CD4-positive, alpha-beta T cell (primary cell): ENCODE measurements at regions not wholly inside any gene's neighbourhood (a gene's known extent, or its start where the extent isn't known, plus 50 kb on each side); places are given as distances from the start of the nearest gene placed in this dataset.

ENCODE experiments used
- ATAC-seq: fragments of 200-7000 bp; cut with Tn5 transposase; one replicate; pipeline ENCODE4 v1.10.0; 2022; ENCODE audit warnings: mild to moderate bottlenecking; ENCODE audit not compliant: poor library complexity
- CTCF ChIA-PET: fragments of 350-600 bp; sonication (Branson Sonifier 250); formaldehyde crosslinking; loops from one replicate; lab custom pipeline; 2021; ENCODE audit warnings: antibody characterized with exemption, inconsistent platforms; lab: Charles Lee
- POLR2A ChIA-PET: fragments of 350-600 bp; sonication (Branson Sonifier 250); formaldehyde crosslinking; loops from one replicate; lab custom pipeline; 2021; ENCODE audit warnings: antibody characterized with exemption, inconsistent platforms; lab: Charles Lee
- DNase-seq, 14 experiments: peaks; one replicate each; pipeline ENCODE4 v3.0.0-alpha.2; 2013 to 2020; ENCODE audit warnings: mixed read lengths in 2 of 14
- H3K27ac ChIP-seq, 2 donors: one replicate each; pipeline versions ENCODE4 v1.5.1 to v1.7.0; 2013; ENCODE audit warnings: low read length in 2 of 2, low read depth in 1 of 2, mild to moderate bottlenecking in 1 of 2
- H3K27me3 ChIP-seq, 2 experiments: 1 replicate in 1 of 2; 2 replicates in 1 of 2; pipeline versions ENCODE4 v1.6.1 to v1.7.0; 2013; ENCODE audit warnings: low read length in 2 of 2, control low read depth in 1 of 2, mild to moderate bottlenecking in 1 of 2, moderate library complexity in 1 of 2; ENCODE audit not compliant: insufficient read depth in 2 of 2, control insufficient read depth in 1 of 2
- H3K36me3 ChIP-seq: one replicate; pipeline ENCODE4 v1.6.1; 2013; ENCODE audit warnings: low read length, control low read depth; ENCODE audit not compliant: insufficient read depth
- H3K4me1 ChIP-seq: one replicate; pipeline ENCODE4 v1.6.1; 2013; ENCODE audit warnings: low read length, control low read depth; ENCODE audit not compliant: insufficient read depth
- H3K4me3 ChIP-seq: one replicate; pipeline ENCODE4 v1.5.1; 2013; ENCODE audit warnings: mild to moderate bottlenecking, low read length, moderate library complexity
- H3K9me3 ChIP-seq, 2 experiments: 1 replicate in 1 of 2; 2 replicates in 1 of 2; pipeline versions ENCODE4 v1.6.1 to v1.7.0; 2013; ENCODE audit warnings: low read length in 2 of 2, mild to moderate bottlenecking in 2 of 2, control low read depth in 1 of 2, moderate library complexity in 1 of 2; ENCODE audit not compliant: control insufficient read depth in 1 of 2, insufficient read depth in 1 of 2
- H3K27ac Mint-ChIP-seq: one replicate; pipeline ENCODE4 v1.8.0; 2020; ENCODE audit warnings: mixed read lengths
- H3K27me3 Mint-ChIP-seq: one replicate; pipeline ENCODE4 v1.8.0; 2021; ENCODE audit warnings: mixed read lengths
- H3K36me3 Mint-ChIP-seq: one replicate; pipeline ENCODE4 v1.8.0; 2021; ENCODE audit warnings: low read depth, mixed read lengths
- H3K4me1 Mint-ChIP-seq: one replicate; pipeline ENCODE4 v1.8.0; 2021; ENCODE audit warnings: low read depth, mixed read lengths
- H3K4me3 Mint-ChIP-seq: one replicate; pipeline ENCODE4 v1.8.0; 2020; ENCODE audit warnings: mild to moderate bottlenecking, mixed read lengths
- H3K9me3 Mint-ChIP-seq: one replicate; pipeline ENCODE4 v1.8.0; 2020; ENCODE audit warnings: mixed read lengths
- intact Hi-C, 2 experiments: fragments of 100-400 bp; cut with DNase I in 1 of 2; cut with micrococcal nuclease in 1 of 2; formaldehyde crosslinking; loops; one replicate each; pipeline versions ENCODE4 v1.15.1 to v1.9.0; 2023 to 2025; cut with DNase I, micrococcal nuclease
- TF ChIP-seq, protein P1 (sequence below): fragments of 200-600 bp; IDR thresholded peaks from one replicate; pipeline ENCODE4 v1.8.0; 2022; ENCODE audit warnings: antibody characterized with exemption, mild to moderate bottlenecking

GRCh38 chr4:166493924-166494345 lies 620.9 kb downstream of the TLL1 start:
- ATAC-seq (no peak), DNase-seq (no peak)
- Histone ChIP-seq H3K9me3 (no peaks in the 10 kb centered on the region), H3K27ac (no peak overlapping the region), H3K36me3 (no peaks in the 10 kb centered on the region), H3K4me3 (no peak overlapping the region), H3K4me1 (no peaks in the 10 kb centered on the region), H3K27me3 (no peaks in the 10 kb centered on the region)
- Mint-ChIP-seq H3K27ac (no peak overlapping the region), H3K4me3 (no peak overlapping the region), H3K4me1 (no peaks in the 10 kb centered on the region), H3K9me3 (peaks cover 2% of the 10 kb centered on the region), H3K27me3 (no peaks in the 10 kb centered on the region), H3K36me3 (no peaks in the 10 kb centered on the region)
- CTCF ChIA-PET = no interaction called here
- TF ChIP-seq, protein P1, sequence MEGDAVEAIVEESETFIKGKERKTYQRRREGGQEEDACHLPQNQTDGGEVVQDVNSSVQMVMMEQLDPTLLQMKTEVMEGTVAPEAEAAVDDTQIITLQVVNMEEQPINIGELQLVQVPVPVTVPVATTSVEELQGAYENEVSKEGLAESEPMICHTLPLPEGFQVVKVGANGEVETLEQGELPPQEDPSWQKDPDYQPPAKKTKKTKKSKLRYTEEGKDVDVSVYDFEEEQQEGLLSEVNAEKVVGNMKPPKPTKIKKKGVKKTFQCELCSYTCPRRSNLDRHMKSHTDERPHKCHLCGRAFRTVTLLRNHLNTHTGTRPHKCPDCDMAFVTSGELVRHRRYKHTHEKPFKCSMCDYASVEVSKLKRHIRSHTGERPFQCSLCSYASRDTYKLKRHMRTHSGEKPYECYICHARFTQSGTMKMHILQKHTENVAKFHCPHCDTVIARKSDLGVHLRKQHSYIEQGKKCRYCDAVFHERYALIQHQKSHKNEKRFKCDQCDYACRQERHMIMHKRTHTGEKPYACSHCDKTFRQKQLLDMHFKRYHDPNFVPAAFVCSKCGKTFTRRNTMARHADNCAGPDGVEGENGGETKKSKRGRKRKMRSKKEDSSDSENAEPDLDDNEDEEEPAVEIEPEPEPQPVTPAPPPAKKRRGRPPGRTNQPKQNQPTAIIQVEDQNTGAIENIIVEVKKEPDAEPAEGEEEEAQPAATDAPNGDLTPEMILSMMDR = no peak
- POLR2A ChIA-PET = no interaction called here
- intact Hi-C loops = no loop called here

- no peak overlapping the region for H3K4me3 Mint-ChIP-seq
- no peaks in the 10 kb centered on the region for H3K4me1 ChIP-seq
- ATAC-seq (no peak), DNase-seq (no peak)
- no peak overlapping the region for H3K4me3 ChIP-seq
- TF ChIP-seq, protein P1 = no peak
- H3K9me3 ChIP-seq = peaks cover 0 to 11% of the 10 kb centered on the region in 2 experiments
- POLR2A ChIA-PET = no interaction called here
- H3K9me3 Mint-ChIP-seq = peaks cover 4% of the 10 kb centered on the region
- CTCF ChIA-PET = no interaction called here
- H3K27me3 ChIP-seq = no peaks in the 10 kb centered on the region
- intact Hi-C loops = no loop called here
- H3K4me1 Mint-ChIP-seq = no peaks in the 10 kb centered on the region
- no peaks in the 10 kb centered on the region for H3K27me3 Mint-ChIP-seq
- H3K36me3 ChIP-seq = no peaks in the 10 kb centered on the region
- H3K27ac ChIP-seq = no peak overlapping the region
- H3K27ac Mint-ChIP-seq = no peak overlapping the region
- no peaks in the 10 kb centered on the region for H3K36me3 Mint-ChIP-seq
These were observed 625.5 kb downstream of the TLL1 start for GRCh38 chr4:166498546-166498945.

- POLR2A ChIA-PET = no interaction called here
- no peak for ATAC-seq
- no peak for DNase-seq
- Histone ChIP-seq H3K27me3 (no peaks in the 10 kb centered on the region), H3K9me3 (peaks cover 0 to 11% of the 10 kb centered on the region in 2 experiments), H3K4me1 (no peaks in the 10 kb centered on the region), H3K4me3 (no peak overlapping the region), H3K27ac (no peak overlapping the region), H3K36me3 (no peaks in the 10 kb centered on the region)
- intact Hi-C loops = no loop called here
- no peak overlapping the region for H3K4me3 Mint-ChIP-seq
- H3K4me1 Mint-ChIP-seq = no peaks in the 10 kb centered on the region
- H3K9me3 Mint-ChIP-seq = peaks cover 6% of the 10 kb centered on the region
- H3K36me3 Mint-ChIP-seq = no peaks in the 10 kb centered on the region
- CTCF ChIA-PET = interaction anchor here (0.7 kb wide), 1 partner anchor 1031 kb away, joined by 3 read pairs; no protein-coding TSS in a partner anchor
- H3K27me3 Mint-ChIP-seq = no peaks in the 10 kb centered on the region
- TF ChIP-seq, protein P1 = no peak
- H3K27ac Mint-ChIP-seq = no peak overlapping the region
These were observed 626.8 kb downstream of the TLL1 start for GRCh38 chr4:166499820-166500219.
